ENCODE measurements at regions not wholly inside any gene's neighbourhood (a gene's known extent, or its start where the extent isn't known, plus 50 kb on each side); places are given as distances from the start of the nearest gene placed in this dataset.

DNA sequence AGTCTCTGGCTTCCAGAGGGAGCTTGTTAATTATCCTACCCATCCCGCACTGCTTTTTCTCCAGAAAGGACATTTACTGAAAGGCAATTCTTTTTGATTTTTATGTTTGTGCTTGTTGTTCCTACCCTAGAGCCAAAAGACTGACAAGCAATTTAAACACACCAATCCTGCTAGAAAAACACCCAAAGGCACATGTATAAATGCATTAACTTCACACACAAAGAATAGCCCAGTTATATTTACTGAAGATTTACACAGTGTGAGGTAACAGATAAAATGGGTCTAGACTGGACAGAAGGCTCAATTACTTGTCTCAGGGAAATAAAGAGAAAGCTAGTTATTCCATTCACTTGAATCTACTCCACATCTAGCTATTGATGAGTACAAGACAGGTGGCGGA is 61.2 kb upstream of the NOCT start:
- BruUV-seq (replicated peaks) = no TSS peak
- no CpG with 5 or more reads among the region's 2 CpGs for WGBS, 2 experiments (ENCODE audit: extremely low coverage in 2 of 2, insufficient read length in 1 of 2)

More for the DNA sequence above, 61.2 kb upstream of the NOCT start:
- H2BK15ac ChIP-seq (ENCODE audit: low read depth, low read length) = no peak overlapping the region
- H3K4ac ChIP-seq (ENCODE audit: low read depth, low read length) = no peak overlapping the region
- in situ Hi-C loops (cut with MboI; ENCODE audit: low sequenced_read_pairs) (no loop called here), dilution Hi-C loops (cut with HindIII; ENCODE audit: low sequenced_read_pairs, unreplicated experiment) (no loop called here), intact Hi-C loops (cut with micrococcal nuclease) (no loop called here)
- POLR2A ChIA-PET (ENCODE audit: unreplicated experiment) = no interaction called here
- no peak for ATAC-seq (ENCODE audit: low read depth)
- CTCF ChIA-PET = interaction anchor here (1.6 to 2.1 kb wide), 2 partner anchors 16 to 76 kb away, joined by 3 to 7 read pairs; no protein-coding TSS in a partner anchor
- H3K56ac ChIP-seq (ENCODE audit: extremely low read depth, insufficient read depth, low read length) = no peak overlapping the region
- no peak overlapping the region for H2BK120ac ChIP-seq (ENCODE audit: low read depth, low read length)
- H2AFZ ChIP-seq (replicated peaks; ENCODE audit: low read length, poor library complexity) = no peak overlapping the region
- 0 out of 2 replicates have a peak overlapping the region, but pooled peaks have one; percentile 20 for H3K14ac ChIP-seq (replicated peaks; ENCODE audit: low read depth, low read length)
- no peaks in the 10 kb centered on the region for H3K79me1 ChIP-seq (ENCODE audit: low read depth in 1 of 2, low read length in 2 of 2)
- H3K27ac ChIP-seq (ENCODE audit: insufficient read depth, low read length) = no peak overlapping the region; the same call in 1 of the 2 replicates
- H4K8ac ChIP-seq (ENCODE audit: low read depth in 2 of 2, low read length in 2 of 2) = no peak overlapping the region
- no peak overlapping the region for H3K23ac ChIP-seq (ENCODE audit: low read depth, low read length)
- no peak overlapping the region for H4K5ac ChIP-seq (ENCODE audit: low read depth, low read length)
- H3K9me3 ChIP-seq (ENCODE audit: control insufficient read depth, insufficient read depth, low read length) = no peaks in the 10 kb centered on the region
- no peak overlapping the region for H2BK5ac ChIP-seq (ENCODE audit: low read depth, low read length, poor library complexity, severe bottlenecking)
- no peak overlapping the region for H2BK20ac ChIP-seq (ENCODE audit: low read depth, low read length)
- no peak overlapping the region for H3K4me3 ChIP-seq (ENCODE audit: insufficient read depth, low read depth, low read length)
- H4K91ac ChIP-seq (ENCODE audit: insufficient read depth, low read depth, low read length) = 0 out of 2 replicates have a peak overlapping the region, but pooled peaks have one; percentile 6
- H3K36me3 ChIP-seq (ENCODE audit: control insufficient read depth, insufficient read depth, low read length) = no peaks in the 10 kb centered on the region
- H3K4me2 ChIP-seq (ENCODE audit: low read depth, low read length) = peak overlapping the region; percentile 2; the same call in 1 of the 2 replicates
- H2AK5ac ChIP-seq (ENCODE audit: low read depth, low read length) = no peak overlapping the region
- TF ChIP-seq, protein P1, sequence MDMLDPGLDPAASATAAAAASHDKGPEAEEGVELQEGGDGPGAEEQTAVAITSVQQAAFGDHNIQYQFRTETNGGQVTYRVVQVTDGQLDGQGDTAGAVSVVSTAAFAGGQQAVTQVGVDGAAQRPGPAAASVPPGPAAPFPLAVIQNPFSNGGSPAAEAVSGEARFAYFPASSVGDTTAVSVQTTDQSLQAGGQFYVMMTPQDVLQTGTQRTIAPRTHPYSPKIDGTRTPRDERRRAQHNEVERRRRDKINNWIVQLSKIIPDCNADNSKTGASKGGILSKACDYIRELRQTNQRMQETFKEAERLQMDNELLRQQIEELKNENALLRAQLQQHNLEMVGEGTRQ (IDR thresholded peaks at IDR 0.05; ENCODE audit: low read depth, low read length) = no peak
- no peak for TF ChIP-seq MAFK (IDR thresholded peaks at IDR 0.05; ENCODE audit: low read depth, low read length)
- no peak for TF ChIP-seq RCOR1 (IDR thresholded peaks at IDR 0.05; ENCODE audit: insufficient replicate concordance, low read length)
- TF ChIP-seq, protein P2, sequence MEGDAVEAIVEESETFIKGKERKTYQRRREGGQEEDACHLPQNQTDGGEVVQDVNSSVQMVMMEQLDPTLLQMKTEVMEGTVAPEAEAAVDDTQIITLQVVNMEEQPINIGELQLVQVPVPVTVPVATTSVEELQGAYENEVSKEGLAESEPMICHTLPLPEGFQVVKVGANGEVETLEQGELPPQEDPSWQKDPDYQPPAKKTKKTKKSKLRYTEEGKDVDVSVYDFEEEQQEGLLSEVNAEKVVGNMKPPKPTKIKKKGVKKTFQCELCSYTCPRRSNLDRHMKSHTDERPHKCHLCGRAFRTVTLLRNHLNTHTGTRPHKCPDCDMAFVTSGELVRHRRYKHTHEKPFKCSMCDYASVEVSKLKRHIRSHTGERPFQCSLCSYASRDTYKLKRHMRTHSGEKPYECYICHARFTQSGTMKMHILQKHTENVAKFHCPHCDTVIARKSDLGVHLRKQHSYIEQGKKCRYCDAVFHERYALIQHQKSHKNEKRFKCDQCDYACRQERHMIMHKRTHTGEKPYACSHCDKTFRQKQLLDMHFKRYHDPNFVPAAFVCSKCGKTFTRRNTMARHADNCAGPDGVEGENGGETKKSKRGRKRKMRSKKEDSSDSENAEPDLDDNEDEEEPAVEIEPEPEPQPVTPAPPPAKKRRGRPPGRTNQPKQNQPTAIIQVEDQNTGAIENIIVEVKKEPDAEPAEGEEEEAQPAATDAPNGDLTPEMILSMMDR (conservative IDR thresholded peaks at IDR 0.05; ENCODE audit: low read depth, low read length) = no peak
- TF ChIP-seq SMC3 (IDR thresholded peaks at IDR 0.05; ENCODE audit: low read depth, low read length) = no peak
- no peak for TF ChIP-seq BHLHE40 (IDR thresholded peaks at IDR 0.05; ENCODE audit: low read depth, low read length)
- no peak for TF ChIP-seq MXI1 (IDR thresholded peaks at IDR 0.05; ENCODE audit: borderline replicate concordance, low read depth, low read length)
- TF ChIP-seq RFX5 (IDR thresholded peaks at IDR 0.05; ENCODE audit: low read depth, low read length) = no peak
- no peak for TF ChIP-seq POLR2A (IDR thresholded peaks at IDR 0.05; ENCODE audit: low read depth, low read length)
- TF ChIP-seq, protein P3, sequence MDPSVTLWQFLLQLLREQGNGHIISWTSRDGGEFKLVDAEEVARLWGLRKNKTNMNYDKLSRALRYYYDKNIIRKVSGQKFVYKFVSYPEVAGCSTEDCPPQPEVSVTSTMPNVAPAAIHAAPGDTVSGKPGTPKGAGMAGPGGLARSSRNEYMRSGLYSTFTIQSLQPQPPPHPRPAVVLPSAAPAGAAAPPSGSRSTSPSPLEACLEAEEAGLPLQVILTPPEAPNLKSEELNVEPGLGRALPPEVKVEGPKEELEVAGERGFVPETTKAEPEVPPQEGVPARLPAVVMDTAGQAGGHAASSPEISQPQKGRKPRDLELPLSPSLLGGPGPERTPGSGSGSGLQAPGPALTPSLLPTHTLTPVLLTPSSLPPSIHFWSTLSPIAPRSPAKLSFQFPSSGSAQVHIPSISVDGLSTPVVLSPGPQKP (IDR thresholded peaks at IDR 0.05; ENCODE audit: borderline replicate concordance, low read depth, low read length) = no peak
- no peak for TF ChIP-seq MAZ (IDR thresholded peaks at IDR 0.05; ENCODE audit: borderline replicate concordance, low read depth, low read length)
- no peak for TF ChIP-seq FOS (IDR thresholded peaks at IDR 0.05; ENCODE audit: low read depth, low read length)
- no peak for TF ChIP-seq RAD21 (IDR thresholded peaks at IDR 0.05; ENCODE audit: low read length)
- H4K20me1 ChIP-seq (ENCODE audit: insufficient read depth, low read length) = no peaks in the 10 kb centered on the region
- H3K9me1 ChIP-seq (ENCODE audit: insufficient read depth, low read length) = 0 out of 2 replicates have a peak, but pooled peaks cover 2% of the 10 kb centered on the region
- no peak overlapping the region for H2AK9ac ChIP-seq (replicated peaks; ENCODE audit: low read depth, low read length, poor library complexity)
- no peak overlapping the region for H3K18ac ChIP-seq (ENCODE audit: low read depth, low read length)
- H3K9ac ChIP-seq (ENCODE audit: low read depth, low read length) = no peak overlapping the region
- peaks cover 4% of the 10 kb centered on the region; the same call in 1 of the 2 replicates for H3K4me1 ChIP-seq (ENCODE audit: control insufficient read depth, insufficient read depth, low read length)
- H3K27me3 ChIP-seq (ENCODE audit: control insufficient read depth, insufficient read depth, low read length) = no peaks in the 10 kb centered on the region; the same call in 1 of the 2 replicates
- DNase-seq = no peak
